ENCODE measurements at regions not wholly inside any gene's neighbourhood (a gene's known extent, or its start where the extent isn't known, plus 50 kb on each side); places are given as distances from the start of the nearest gene placed in this dataset.

DNA sequence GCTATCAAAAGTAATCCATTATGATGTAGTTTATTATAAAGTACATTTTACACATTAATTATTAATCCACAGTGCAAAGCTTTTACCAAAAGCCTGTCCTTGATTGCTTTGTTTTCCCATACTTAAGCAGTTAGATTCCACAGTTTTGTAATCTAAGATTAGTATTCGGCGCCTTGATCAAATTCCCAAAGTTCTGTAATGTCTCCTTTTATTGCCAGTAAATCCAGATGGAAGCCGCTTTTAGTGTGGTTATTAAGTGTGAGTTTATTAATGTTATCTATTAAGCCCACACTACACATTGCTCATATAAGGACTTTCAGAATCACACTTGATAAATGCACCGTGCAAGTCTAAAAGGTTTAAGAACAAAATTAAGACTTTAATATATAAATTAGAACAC, 199.2 kb upstream of the PKN2 start:
- H3K27me3 ChIP-seq (ENCODE audit: insufficient read depth, low read length): no peaks in the 10 kb centered on the region
- H3K9me3 ChIP-seq (ENCODE audit: low read depth, low read length): no peaks in the 10 kb centered on the region
- no peaks in the 10 kb centered on the region for H4K20me1 ChIP-seq (ENCODE audit: insufficient read depth, low read length)
- DNase-seq (ENCODE audit: insufficient read length, low spot score, missing footprints): no peak
- H3K79me2 ChIP-seq (ENCODE audit: insufficient read depth, low read length): no peaks in the 10 kb centered on the region
- TF ChIP-seq, protein P1, sequence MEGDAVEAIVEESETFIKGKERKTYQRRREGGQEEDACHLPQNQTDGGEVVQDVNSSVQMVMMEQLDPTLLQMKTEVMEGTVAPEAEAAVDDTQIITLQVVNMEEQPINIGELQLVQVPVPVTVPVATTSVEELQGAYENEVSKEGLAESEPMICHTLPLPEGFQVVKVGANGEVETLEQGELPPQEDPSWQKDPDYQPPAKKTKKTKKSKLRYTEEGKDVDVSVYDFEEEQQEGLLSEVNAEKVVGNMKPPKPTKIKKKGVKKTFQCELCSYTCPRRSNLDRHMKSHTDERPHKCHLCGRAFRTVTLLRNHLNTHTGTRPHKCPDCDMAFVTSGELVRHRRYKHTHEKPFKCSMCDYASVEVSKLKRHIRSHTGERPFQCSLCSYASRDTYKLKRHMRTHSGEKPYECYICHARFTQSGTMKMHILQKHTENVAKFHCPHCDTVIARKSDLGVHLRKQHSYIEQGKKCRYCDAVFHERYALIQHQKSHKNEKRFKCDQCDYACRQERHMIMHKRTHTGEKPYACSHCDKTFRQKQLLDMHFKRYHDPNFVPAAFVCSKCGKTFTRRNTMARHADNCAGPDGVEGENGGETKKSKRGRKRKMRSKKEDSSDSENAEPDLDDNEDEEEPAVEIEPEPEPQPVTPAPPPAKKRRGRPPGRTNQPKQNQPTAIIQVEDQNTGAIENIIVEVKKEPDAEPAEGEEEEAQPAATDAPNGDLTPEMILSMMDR (IDR thresholded peaks at IDR 0.05; ENCODE audit: extremely low read depth, low read depth, low read length): no peak
- no peak overlapping the region for H3K4me3 ChIP-seq (ENCODE audit: insufficient read depth, low read length)
- H3K27ac ChIP-seq (ENCODE audit: low read depth, low read length): no peak overlapping the region
- H2AFZ ChIP-seq (ENCODE audit: low read length): no peak overlapping the region
- no peaks in the 10 kb centered on the region for H3K36me3 ChIP-seq (ENCODE audit: insufficient read depth, low read length)
- no peak overlapping the region for H3K4me2 ChIP-seq (ENCODE audit: insufficient read depth, low read length)
- no peaks in the 10 kb centered on the region for H3K4me1 ChIP-seq (ENCODE audit: insufficient read depth, low read length)

DNA sequence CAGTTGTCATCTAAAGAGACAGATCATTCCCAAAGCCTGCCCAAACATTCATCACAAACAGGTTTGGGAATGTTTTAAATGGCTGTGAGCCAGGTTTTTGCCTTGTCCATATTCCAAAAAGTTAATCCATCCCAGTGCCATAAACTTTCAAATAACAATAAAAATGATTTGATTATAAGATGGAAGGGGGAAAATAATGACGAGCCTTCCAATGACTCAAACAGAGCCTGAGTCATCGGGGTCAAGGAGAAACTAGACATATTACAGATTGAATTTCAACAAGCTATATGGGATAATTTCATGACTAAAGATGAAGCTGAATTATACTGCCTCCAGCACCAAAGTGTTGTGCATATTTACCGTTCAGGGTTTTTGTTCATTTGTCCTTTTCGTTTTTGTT, 195.8 kb upstream of the PKN2 start:
- no peak for DNase-seq (ENCODE audit: insufficient read length, low spot score, missing footprints)
- Histone ChIP-seq H4K20me1 (ENCODE audit: insufficient read depth, low read length) (no peaks in the 10 kb centered on the region), H3K4me1 (ENCODE audit: insufficient read depth, low read length) (no peaks in the 10 kb centered on the region), H3K9me3 (ENCODE audit: low read depth, low read length) (no peaks in the 10 kb centered on the region), H3K27me3 (ENCODE audit: insufficient read depth, low read length) (no peaks in the 10 kb centered on the region), H3K4me2 (ENCODE audit: insufficient read depth, low read length) (no peak overlapping the region), H2AFZ (ENCODE audit: low read length) (no peak overlapping the region), H3K79me2 (ENCODE audit: insufficient read depth, low read length) (no peaks in the 10 kb centered on the region), H3K36me3 (ENCODE audit: insufficient read depth, low read length) (no peaks in the 10 kb centered on the region), H3K27ac (ENCODE audit: low read depth, low read length) (no peak overlapping the region), H3K4me3 (ENCODE audit: insufficient read depth, low read length) (no peak overlapping the region)
- TF ChIP-seq, protein P1 (IDR thresholded peaks at IDR 0.05; ENCODE audit: extremely low read depth, low read depth, low read length): no peak

DNA sequence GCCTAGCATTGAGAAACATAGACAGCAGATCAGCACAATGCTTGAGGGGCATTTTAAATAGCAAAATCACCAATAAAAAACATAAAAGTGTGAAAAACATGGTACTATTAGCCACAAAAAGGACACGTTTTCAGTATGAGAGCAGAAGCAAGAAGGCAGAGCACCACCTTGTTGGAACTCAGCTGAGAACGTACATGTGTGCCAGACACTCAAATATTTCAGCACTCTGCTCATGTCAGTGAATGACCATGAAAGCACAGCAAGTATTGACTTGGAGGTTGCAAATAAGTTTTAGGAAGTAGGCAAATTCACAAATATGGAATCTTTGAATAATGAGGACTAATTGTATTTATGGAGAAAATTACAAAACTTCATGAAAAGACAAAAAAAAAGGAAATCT, 193.4 kb upstream of the PKN2 start:
- H2AFZ ChIP-seq (ENCODE audit: low read length): no peak overlapping the region
- no peak overlapping the region for H3K27ac ChIP-seq (ENCODE audit: low read depth, low read length)
- H3K36me3 ChIP-seq (ENCODE audit: insufficient read depth, low read length): no peaks in the 10 kb centered on the region
- no peak for DNase-seq (ENCODE audit: insufficient read length, low spot score, missing footprints)
- H3K4me2 ChIP-seq (ENCODE audit: insufficient read depth, low read length): no peak overlapping the region
- no peaks in the 10 kb centered on the region for H3K4me1 ChIP-seq (ENCODE audit: insufficient read depth, low read length)
- H3K9me3 ChIP-seq (ENCODE audit: low read depth, low read length): no peaks in the 10 kb centered on the region
- no peaks in the 10 kb centered on the region for H4K20me1 ChIP-seq (ENCODE audit: insufficient read depth, low read length)
- H3K27me3 ChIP-seq (ENCODE audit: insufficient read depth, low read length): no peaks in the 10 kb centered on the region
- H3K79me2 ChIP-seq (ENCODE audit: insufficient read depth, low read length): no peaks in the 10 kb centered on the region
- TF ChIP-seq, protein P1 (IDR thresholded peaks at IDR 0.05; ENCODE audit: extremely low read depth, low read depth, low read length): no peak
- no peak overlapping the region for H3K4me3 ChIP-seq (ENCODE audit: insufficient read depth, low read length)

DNA sequence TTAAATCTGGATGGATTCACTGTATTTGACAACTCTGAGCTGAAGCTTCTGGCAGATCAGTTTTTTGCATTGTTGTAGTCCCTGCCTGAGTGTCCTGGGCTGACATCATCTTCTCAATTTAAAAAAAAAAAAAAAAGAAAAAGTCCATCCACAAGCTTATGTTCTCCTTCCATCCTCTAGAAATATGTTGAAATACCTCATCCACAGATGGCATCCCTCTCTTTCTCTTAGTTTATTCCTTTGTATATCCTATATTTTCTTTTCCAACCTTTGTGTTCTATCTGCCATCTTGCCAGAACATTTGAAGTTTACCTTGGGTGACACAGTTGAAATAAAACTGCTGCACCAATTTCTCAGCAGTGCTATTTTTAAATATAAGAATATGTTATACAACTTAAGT, 184.4 kb upstream of the PKN2 start:
- Histone ChIP-seq H3K4me2 (ENCODE audit: insufficient read depth, low read length) (no peak overlapping the region), H3K27ac (ENCODE audit: low read depth, low read length) (no peak overlapping the region), H3K9me3 (ENCODE audit: low read depth, low read length) (no peaks in the 10 kb centered on the region), H4K20me1 (ENCODE audit: insufficient read depth, low read length) (no peaks in the 10 kb centered on the region), H3K4me1 (ENCODE audit: insufficient read depth, low read length) (no peaks in the 10 kb centered on the region), H3K27me3 (ENCODE audit: insufficient read depth, low read length) (no peaks in the 10 kb centered on the region), H3K36me3 (ENCODE audit: insufficient read depth, low read length) (no peaks in the 10 kb centered on the region), H2AFZ (ENCODE audit: low read length) (no peak overlapping the region), H3K4me3 (ENCODE audit: insufficient read depth, low read length) (no peak overlapping the region), H3K79me2 (ENCODE audit: insufficient read depth, low read length) (no peaks in the 10 kb centered on the region)
- TF ChIP-seq, protein P1 (IDR thresholded peaks at IDR 0.05; ENCODE audit: extremely low read depth, low read depth, low read length): no peak
- no peak for DNase-seq (ENCODE audit: insufficient read length, low spot score, missing footprints)

Measured in osteoblast (primary cell).